ENCODE measurements at regions not wholly inside any gene's neighbourhood (a gene's known extent, or its start where the extent isn't known, plus 50 kb on each side); places are given as distances from the start of the nearest gene placed in this dataset.

DNA sequence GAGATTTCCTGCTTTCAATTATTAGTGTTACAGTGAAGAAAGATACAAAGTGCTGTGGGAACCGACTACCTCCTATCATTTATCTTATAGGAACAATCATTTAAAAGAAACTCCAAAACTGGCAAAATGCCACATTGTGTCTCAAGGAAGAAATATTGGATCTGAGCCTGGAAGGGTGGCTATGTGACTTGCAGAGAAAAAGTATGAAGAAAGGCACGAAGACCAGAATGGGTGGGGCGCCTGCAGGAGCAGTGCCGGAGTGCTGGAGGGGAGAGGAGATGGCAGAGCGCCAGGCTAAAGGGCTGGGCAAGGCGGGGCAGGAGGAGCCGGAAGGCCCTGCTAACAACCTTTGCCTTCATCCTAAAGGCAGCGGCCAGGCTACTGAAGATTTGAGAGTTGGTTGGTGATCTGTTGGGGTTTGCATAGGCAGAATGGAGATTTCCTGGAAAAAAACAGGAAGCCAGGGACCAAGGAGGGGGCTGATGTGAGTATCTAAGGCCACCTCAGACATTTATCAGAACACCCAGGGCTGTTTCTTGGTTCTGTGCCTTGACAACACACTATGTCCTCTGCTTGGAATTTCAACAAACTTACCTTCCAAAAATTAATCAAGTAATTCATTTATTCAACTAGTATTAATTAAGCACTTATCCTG is 125.6 kb downstream of the MAFB start:
- ChIA-PET POLR2A (no interaction called here), CTCF (no interaction called here)
- Mint-ChIP-seq H3K4me1 (peaks cover 12% of the 10 kb centered on the region), H3K27ac (no peak overlapping the region), H3K36me3 (no peaks in the 10 kb centered on the region), H3K4me3 (no peak overlapping the region), H3K27me3 (ENCODE audit: low read depth) (no peaks in the 10 kb centered on the region; the same call in none of the 2 replicates), H3K9me3 (no peaks in the 10 kb centered on the region)
- ATAC-seq (no peak), DNase-seq (ENCODE audit: low spot score) (no peak)
- no peak for TF ChIP-seq ZNF263 (CRISPR knock-in tag; IDR thresholded peaks at IDR 0.05; ENCODE audit: low read depth)
- no peak for TF ChIP-seq ZNF396 (CRISPR knock-in tag; IDR thresholded peaks at IDR 0.05; ENCODE audit: borderline replicate concordance)
- TF ChIP-seq, protein P1, sequence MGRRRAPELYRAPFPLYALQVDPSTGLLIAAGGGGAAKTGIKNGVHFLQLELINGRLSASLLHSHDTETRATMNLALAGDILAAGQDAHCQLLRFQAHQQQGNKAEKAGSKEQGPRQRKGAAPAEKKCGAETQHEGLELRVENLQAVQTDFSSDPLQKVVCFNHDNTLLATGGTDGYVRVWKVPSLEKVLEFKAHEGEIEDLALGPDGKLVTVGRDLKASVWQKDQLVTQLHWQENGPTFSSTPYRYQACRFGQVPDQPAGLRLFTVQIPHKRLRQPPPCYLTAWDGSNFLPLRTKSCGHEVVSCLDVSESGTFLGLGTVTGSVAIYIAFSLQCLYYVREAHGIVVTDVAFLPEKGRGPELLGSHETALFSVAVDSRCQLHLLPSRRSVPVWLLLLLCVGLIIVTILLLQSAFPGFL (CRISPR knock-in tag; IDR thresholded peaks at IDR 0.05; ENCODE audit: borderline replicate concordance) = no peak
- no peak for TF ChIP-seq FOXK1 (CRISPR knock-in tag; IDR thresholded peaks at IDR 0.05)
- no peak for TF ChIP-seq GRHL2 (CRISPR knock-in tag; IDR thresholded peaks at IDR 0.05; ENCODE audit: insufficient replicate concordance, severe bottlenecking)
- TF ChIP-seq TEAD1 (CRISPR knock-in tag; IDR thresholded peaks at IDR 0.05) = no peak
- no peak for TF ChIP-seq MXD4 (CRISPR knock-in tag; IDR thresholded peaks at IDR 0.05; ENCODE audit: borderline replicate concordance)
- TF ChIP-seq MYBL2 (CRISPR knock-in tag; IDR thresholded peaks at IDR 0.05) = no peak
- TF ChIP-seq, protein P2, sequence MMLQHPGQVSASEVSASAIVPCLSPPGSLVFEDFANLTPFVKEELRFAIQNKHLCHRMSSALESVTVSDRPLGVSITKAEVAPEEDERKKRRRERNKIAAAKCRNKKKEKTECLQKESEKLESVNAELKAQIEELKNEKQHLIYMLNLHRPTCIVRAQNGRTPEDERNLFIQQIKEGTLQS (CRISPR knock-in tag; conservative IDR thresholded peaks at IDR 0.05) = no peak

DNA sequence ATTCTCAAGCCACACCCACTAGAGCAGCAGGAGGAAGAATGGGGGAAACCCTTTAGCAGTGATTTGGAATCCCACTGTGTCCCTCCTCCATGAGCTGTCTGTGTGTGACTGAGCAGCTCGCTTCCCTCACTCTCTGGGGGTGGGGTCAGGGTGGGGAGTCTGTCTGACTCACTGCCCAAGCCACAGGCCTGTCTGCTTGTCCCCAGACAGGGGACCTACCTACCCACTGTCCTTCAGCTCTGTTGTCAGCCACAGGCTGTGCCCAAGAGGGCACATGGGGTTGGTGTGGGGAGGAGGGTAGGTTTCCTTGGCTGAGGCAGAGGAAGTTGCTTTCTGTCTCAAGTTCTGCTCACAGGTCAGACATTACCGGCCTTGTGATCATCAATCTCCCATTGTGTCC is 127.0 kb downstream of the MAFB start:
- DNase-seq (ENCODE audit: low spot score) (no peak), ATAC-seq (peak; percentile 41)
- POLR2A ChIA-PET = no interaction called here
- H3K4me1 Mint-ChIP-seq = peaks cover 12% of the 10 kb centered on the region
- CTCF ChIA-PET = no interaction called here
- H3K36me3 Mint-ChIP-seq = no peaks in the 10 kb centered on the region
- no peaks in the 10 kb centered on the region; the same call in none of the 2 replicates for H3K27me3 Mint-ChIP-seq (ENCODE audit: low read depth)
- no peak overlapping the region for H3K4me3 Mint-ChIP-seq
- TF ChIP-seq, protein P3, sequence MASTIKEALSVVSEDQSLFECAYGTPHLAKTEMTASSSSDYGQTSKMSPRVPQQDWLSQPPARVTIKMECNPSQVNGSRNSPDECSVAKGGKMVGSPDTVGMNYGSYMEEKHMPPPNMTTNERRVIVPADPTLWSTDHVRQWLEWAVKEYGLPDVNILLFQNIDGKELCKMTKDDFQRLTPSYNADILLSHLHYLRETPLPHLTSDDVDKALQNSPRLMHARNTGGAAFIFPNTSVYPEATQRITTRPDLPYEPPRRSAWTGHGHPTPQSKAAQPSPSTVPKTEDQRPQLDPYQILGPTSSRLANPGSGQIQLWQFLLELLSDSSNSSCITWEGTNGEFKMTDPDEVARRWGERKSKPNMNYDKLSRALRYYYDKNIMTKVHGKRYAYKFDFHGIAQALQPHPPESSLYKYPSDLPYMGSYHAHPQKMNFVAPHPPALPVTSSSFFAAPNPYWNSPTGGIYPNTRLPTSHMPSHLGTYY (CRISPR knock-in tag; IDR thresholded peaks at IDR 0.05) = no peak
- TF ChIP-seq MXD4 (CRISPR knock-in tag; IDR thresholded peaks at IDR 0.05; ENCODE audit: borderline replicate concordance) (no peak), ELF4 (CRISPR knock-in tag; IDR thresholded peaks at IDR 0.05; ENCODE audit: low read depth) (no peak), RELA (CRISPR knock-in tag; IDR thresholded peaks at IDR 0.05; ENCODE audit: borderline replicate concordance) (no peak), SP1 (CRISPR knock-in tag; conservative IDR thresholded peaks at IDR 0.05) (no peak)
- no peaks in the 10 kb centered on the region for H3K9me3 Mint-ChIP-seq
- H3K27ac Mint-ChIP-seq = no peak overlapping the region

DNA sequence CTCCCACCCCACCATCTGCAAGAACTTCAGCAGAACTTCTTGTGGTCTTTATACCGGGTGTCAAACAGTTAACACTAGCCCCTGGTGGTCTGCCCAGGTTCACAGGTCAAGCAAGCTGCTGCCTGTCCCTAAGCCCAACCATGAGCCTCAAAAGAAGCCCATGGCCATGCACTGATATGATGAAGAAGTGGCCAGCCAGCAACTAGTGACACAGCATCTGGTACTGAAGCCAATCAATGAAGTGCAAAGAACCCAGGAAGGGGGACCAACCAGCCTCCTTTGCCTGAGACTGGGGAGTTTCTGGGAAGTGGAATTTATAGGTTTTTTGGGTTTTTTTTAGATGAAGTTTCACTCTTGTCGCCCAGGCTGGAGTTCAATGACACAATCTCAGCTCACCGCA is 127.8 kb downstream of the MAFB start:
- Mint-ChIP-seq H3K4me3 (no peak overlapping the region), H3K4me1 (peaks cover 7% of the 10 kb centered on the region), H3K9me3 (no peaks in the 10 kb centered on the region), H3K36me3 (no peaks in the 10 kb centered on the region), H3K27ac (no peak overlapping the region), H3K27me3 (ENCODE audit: low read depth) (no peaks in the 10 kb centered on the region; the same call in none of the 2 replicates)
- CTCF ChIA-PET = no interaction called here
- no peak for ATAC-seq
- POLR2A ChIA-PET = no interaction called here
- DNase-seq (ENCODE audit: low spot score) = no peak
- TF ChIP-seq NFATC4 (CRISPR knock-in tag; IDR thresholded peaks at IDR 0.05) (no peak), ZNF671 (CRISPR knock-in tag; IDR thresholded peaks at IDR 0.05) (no peak), FOXJ3 (CRISPR knock-in tag; IDR thresholded peaks at IDR 0.05; ENCODE audit: borderline replicate concordance) (no peak), GTF2I (CRISPR knock-in tag; conservative IDR thresholded peaks at IDR 0.05) (no peak)
- TF ChIP-seq, protein P4, sequence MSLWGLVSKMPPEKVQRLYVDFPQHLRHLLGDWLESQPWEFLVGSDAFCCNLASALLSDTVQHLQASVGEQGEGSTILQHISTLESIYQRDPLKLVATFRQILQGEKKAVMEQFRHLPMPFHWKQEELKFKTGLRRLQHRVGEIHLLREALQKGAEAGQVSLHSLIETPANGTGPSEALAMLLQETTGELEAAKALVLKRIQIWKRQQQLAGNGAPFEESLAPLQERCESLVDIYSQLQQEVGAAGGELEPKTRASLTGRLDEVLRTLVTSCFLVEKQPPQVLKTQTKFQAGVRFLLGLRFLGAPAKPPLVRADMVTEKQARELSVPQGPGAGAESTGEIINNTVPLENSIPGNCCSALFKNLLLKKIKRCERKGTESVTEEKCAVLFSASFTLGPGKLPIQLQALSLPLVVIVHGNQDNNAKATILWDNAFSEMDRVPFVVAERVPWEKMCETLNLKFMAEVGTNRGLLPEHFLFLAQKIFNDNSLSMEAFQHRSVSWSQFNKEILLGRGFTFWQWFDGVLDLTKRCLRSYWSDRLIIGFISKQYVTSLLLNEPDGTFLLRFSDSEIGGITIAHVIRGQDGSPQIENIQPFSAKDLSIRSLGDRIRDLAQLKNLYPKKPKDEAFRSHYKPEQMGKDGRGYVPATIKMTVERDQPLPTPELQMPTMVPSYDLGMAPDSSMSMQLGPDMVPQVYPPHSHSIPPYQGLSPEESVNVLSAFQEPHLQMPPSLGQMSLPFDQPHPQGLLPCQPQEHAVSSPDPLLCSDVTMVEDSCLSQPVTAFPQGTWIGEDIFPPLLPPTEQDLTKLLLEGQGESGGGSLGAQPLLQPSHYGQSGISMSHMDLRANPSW (CRISPR knock-in tag; conservative IDR thresholded peaks at IDR 0.05; ENCODE audit: low read depth) = no peak
- TF ChIP-seq, protein P5, sequence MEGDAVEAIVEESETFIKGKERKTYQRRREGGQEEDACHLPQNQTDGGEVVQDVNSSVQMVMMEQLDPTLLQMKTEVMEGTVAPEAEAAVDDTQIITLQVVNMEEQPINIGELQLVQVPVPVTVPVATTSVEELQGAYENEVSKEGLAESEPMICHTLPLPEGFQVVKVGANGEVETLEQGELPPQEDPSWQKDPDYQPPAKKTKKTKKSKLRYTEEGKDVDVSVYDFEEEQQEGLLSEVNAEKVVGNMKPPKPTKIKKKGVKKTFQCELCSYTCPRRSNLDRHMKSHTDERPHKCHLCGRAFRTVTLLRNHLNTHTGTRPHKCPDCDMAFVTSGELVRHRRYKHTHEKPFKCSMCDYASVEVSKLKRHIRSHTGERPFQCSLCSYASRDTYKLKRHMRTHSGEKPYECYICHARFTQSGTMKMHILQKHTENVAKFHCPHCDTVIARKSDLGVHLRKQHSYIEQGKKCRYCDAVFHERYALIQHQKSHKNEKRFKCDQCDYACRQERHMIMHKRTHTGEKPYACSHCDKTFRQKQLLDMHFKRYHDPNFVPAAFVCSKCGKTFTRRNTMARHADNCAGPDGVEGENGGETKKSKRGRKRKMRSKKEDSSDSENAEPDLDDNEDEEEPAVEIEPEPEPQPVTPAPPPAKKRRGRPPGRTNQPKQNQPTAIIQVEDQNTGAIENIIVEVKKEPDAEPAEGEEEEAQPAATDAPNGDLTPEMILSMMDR (IDR thresholded peaks at IDR 0.05) = no peak
- TF ChIP-seq, protein P6, sequence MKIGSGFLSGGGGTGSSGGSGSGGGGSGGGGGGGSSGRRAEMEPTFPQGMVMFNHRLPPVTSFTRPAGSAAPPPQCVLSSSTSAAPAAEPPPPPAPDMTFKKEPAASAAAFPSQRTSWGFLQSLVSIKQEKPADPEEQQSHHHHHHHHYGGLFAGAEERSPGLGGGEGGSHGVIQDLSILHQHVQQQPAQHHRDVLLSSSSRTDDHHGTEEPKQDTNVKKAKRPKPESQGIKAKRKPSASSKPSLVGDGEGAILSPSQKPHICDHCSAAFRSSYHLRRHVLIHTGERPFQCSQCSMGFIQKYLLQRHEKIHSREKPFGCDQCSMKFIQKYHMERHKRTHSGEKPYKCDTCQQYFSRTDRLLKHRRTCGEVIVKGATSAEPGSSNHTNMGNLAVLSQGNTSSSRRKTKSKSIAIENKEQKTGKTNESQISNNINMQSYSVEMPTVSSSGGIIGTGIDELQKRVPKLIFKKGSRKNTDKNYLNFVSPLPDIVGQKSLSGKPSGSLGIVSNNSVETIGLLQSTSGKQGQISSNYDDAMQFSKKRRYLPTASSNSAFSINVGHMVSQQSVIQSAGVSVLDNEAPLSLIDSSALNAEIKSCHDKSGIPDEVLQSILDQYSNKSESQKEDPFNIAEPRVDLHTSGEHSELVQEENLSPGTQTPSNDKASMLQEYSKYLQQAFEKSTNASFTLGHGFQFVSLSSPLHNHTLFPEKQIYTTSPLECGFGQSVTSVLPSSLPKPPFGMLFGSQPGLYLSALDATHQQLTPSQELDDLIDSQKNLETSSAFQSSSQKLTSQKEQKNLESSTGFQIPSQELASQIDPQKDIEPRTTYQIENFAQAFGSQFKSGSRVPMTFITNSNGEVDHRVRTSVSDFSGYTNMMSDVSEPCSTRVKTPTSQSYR (CRISPR knock-in tag; IDR thresholded peaks at IDR 0.05) = no peak
- TF ChIP-seq, protein P7, sequence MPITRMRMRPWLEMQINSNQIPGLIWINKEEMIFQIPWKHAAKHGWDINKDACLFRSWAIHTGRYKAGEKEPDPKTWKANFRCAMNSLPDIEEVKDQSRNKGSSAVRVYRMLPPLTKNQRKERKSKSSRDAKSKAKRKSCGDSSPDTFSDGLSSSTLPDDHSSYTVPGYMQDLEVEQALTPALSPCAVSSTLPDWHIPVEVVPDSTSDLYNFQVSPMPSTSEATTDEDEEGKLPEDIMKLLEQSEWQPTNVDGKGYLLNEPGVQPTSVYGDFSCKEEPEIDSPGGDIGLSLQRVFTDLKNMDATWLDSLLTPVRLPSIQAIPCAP (CRISPR knock-in tag; IDR thresholded peaks at IDR 0.05) = no peak

Data from WTC11 (cell line).